ENCODE measurements at regions not wholly inside any gene's neighbourhood (a gene's known extent, or its start where the extent isn't known, plus 50 kb on each side); places are given as distances from the start of the nearest gene placed in this dataset.

- no peaks in the 10 kb centered on the region for H3K79me1 ChIP-seq (ENCODE audit: low read depth, low read length)
- no peak overlapping the region for H4K91ac ChIP-seq (ENCODE audit: low read depth, low read length, poor library complexity)
- no peaks in the 10 kb centered on the region for H3K36me3 ChIP-seq (replicated peaks in 1 of 2; ENCODE audit: control insufficient read depth in 2 of 2, insufficient read depth in 2 of 2, low read length in 2 of 2)
- DNase-seq (ENCODE audit: low spot score): no peak
- no CpG with 5 or more reads among the region's 3 CpGs for WGBS, 2 donors (ENCODE audit: extremely low coverage in 2 of 2, insufficient read length in 2 of 2, insufficient replicate concordance in 1 of 2)
- H3K23ac ChIP-seq (ENCODE audit: low read depth, low read length, poor library complexity): no peak overlapping the region
- no peak overlapping the region for H2BK15ac ChIP-seq (ENCODE audit: low read length)
- H2BK12ac ChIP-seq (ENCODE audit: low read length): no peak overlapping the region
- no peak overlapping the region for H3K9ac ChIP-seq (ENCODE audit: low read depth, low read length, poor library complexity)
- H2BK120ac ChIP-seq (ENCODE audit: low read depth, low read length): no peak overlapping the region
- no peak overlapping the region for H3K14ac ChIP-seq (ENCODE audit: low read length)
- H2BK5ac ChIP-seq (ENCODE audit: low read length): no peak overlapping the region
- H4K8ac ChIP-seq (ENCODE audit: low read depth, low read length): no peak overlapping the region
- no peak overlapping the region for H3K18ac ChIP-seq (ENCODE audit: low read length)
- no peaks in the 10 kb centered on the region for H3K9me3 ChIP-seq (replicated peaks in 1 of 2; ENCODE audit: control insufficient read depth in 2 of 2, insufficient read depth in 1 of 2, low read depth in 1 of 2, low read length in 2 of 2)
- H3K4ac ChIP-seq (ENCODE audit: low read length): no peak overlapping the region
- no peak overlapping the region for H3K4me2 ChIP-seq (ENCODE audit: insufficient read depth, low read length, poor library complexity, severe bottlenecking)
- no peak overlapping the region for H2AK5ac ChIP-seq (ENCODE audit: low read depth, low read length)
- H3K4me3 ChIP-seq (ENCODE audit: low read length in 2 of 2): no peak overlapping the region
- no peaks in the 10 kb centered on the region for H3K27me3 ChIP-seq (ENCODE audit: control insufficient read depth in 3 of 3, insufficient read depth in 3 of 3, low read depth in 1 of 3, low read length in 3 of 3)
- H3K4me1 ChIP-seq (ENCODE audit: control insufficient read depth in 2 of 2, insufficient read depth in 1 of 2, low read depth in 1 of 2, low read length in 2 of 2): peaks cover 0 to 3% of the 10 kb centered on the region in 2 donors
- H2AFZ ChIP-seq (ENCODE audit: low read length): no peak overlapping the region
- H3K27ac ChIP-seq (replicated peaks; ENCODE audit: low read length): no peak overlapping the region
Observed at GRCh38 chr7:31419505-31420055, 79.1 kb upstream of the NEUROD6 start.

DNA sequence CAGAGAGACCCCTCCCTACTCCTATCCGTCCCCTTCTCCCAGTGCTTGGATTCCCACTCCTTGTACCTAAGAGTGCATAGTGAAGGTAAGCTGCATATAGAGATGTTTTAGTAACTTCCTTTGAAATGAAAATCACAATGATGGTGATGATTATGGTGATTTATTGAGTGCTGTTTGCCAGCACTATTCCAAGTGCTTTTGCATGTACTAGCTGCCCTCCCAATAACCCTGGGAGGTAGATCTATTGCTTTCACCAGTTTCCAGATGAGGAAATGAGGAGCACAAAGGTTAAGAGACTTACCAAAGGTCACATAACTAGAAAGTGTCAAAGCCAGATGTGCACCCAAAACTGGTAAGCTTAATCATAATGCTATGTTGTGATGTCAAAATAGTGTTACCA lies 80.4 kb upstream of the NEUROD6 start:
- H2BK5ac ChIP-seq (ENCODE audit: low read length): no peak overlapping the region
- no peak overlapping the region for H4K91ac ChIP-seq (ENCODE audit: low read depth, low read length, poor library complexity)
- H3K27me3 ChIP-seq (ENCODE audit: control insufficient read depth in 3 of 3, insufficient read depth in 3 of 3, low read depth in 1 of 3, low read length in 3 of 3): no peaks in the 10 kb centered on the region
- H2BK12ac ChIP-seq (ENCODE audit: low read length): no peak overlapping the region
- no peak overlapping the region for H3K23ac ChIP-seq (ENCODE audit: low read depth, low read length, poor library complexity)
- no peak for DNase-seq (ENCODE audit: low spot score)
- H2AFZ ChIP-seq (ENCODE audit: low read length): no peak overlapping the region
- no peak overlapping the region for H2AK5ac ChIP-seq (ENCODE audit: low read depth, low read length)
- no peaks in the 10 kb centered on the region for H3K9me3 ChIP-seq (replicated peaks in 1 of 2; ENCODE audit: control insufficient read depth in 2 of 2, insufficient read depth in 1 of 2, low read depth in 1 of 2, low read length in 2 of 2)
- no peak overlapping the region for H2BK120ac ChIP-seq (ENCODE audit: low read depth, low read length)
- WGBS, 2 donors (ENCODE audit: extremely low coverage in 2 of 2, insufficient read length in 2 of 2, insufficient replicate concordance in 1 of 2): no CpG with 5 or more reads among the region's 1 CpG
- H3K27ac ChIP-seq (replicated peaks; ENCODE audit: low read length): no peak overlapping the region
- no peak overlapping the region for H3K14ac ChIP-seq (ENCODE audit: low read length)
- H3K36me3 ChIP-seq (replicated peaks in 1 of 2; ENCODE audit: control insufficient read depth in 2 of 2, insufficient read depth in 2 of 2, low read length in 2 of 2): no peaks in the 10 kb centered on the region
- no peak overlapping the region for H3K4me2 ChIP-seq (ENCODE audit: insufficient read depth, low read length, poor library complexity, severe bottlenecking)
- no peak overlapping the region for H3K4ac ChIP-seq (ENCODE audit: low read length)
- H3K4me3 ChIP-seq (ENCODE audit: low read length in 2 of 2): no peak overlapping the region
- H3K9ac ChIP-seq (ENCODE audit: low read depth, low read length, poor library complexity): no peak overlapping the region
- no peak overlapping the region for H3K18ac ChIP-seq (ENCODE audit: low read length)
- no peak overlapping the region for H4K8ac ChIP-seq (ENCODE audit: low read depth, low read length)
- no peaks in the 10 kb centered on the region for H3K79me1 ChIP-seq (ENCODE audit: low read depth, low read length)
- peaks cover 0 to 3% of the 10 kb centered on the region in 2 donors for H3K4me1 ChIP-seq (ENCODE audit: control insufficient read depth in 2 of 2, insufficient read depth in 1 of 2, low read depth in 1 of 2, low read length in 2 of 2)
- no peak overlapping the region for H2BK15ac ChIP-seq (ENCODE audit: low read length)

GRCh38 chr7:31421607-31422006 lies 81.1 kb upstream of the NEUROD6 start:
- WGBS, 2 donors (ENCODE audit: extremely low coverage in 2 of 2, insufficient read length in 2 of 2, insufficient replicate concordance in 1 of 2): no CpG with 5 or more reads among the region's 2 CpGs
- no peaks in the 10 kb centered on the region for H3K9me3 ChIP-seq (replicated peaks in 1 of 2; ENCODE audit: control insufficient read depth in 2 of 2, insufficient read depth in 1 of 2, low read depth in 1 of 2, low read length in 2 of 2)
- H3K14ac ChIP-seq (ENCODE audit: low read length): no peak overlapping the region
- no peak overlapping the region for H2AK5ac ChIP-seq (ENCODE audit: low read depth, low read length)
- H2BK5ac ChIP-seq (ENCODE audit: low read length): no peak overlapping the region
- H3K4me2 ChIP-seq (ENCODE audit: insufficient read depth, low read length, poor library complexity, severe bottlenecking): no peak overlapping the region
- no peak overlapping the region for H4K91ac ChIP-seq (ENCODE audit: low read depth, low read length, poor library complexity)
- no peak overlapping the region for H2BK120ac ChIP-seq (ENCODE audit: low read depth, low read length)
- no peak overlapping the region for H3K4me3 ChIP-seq (ENCODE audit: low read length in 2 of 2)
- no peaks in the 10 kb centered on the region for H3K79me1 ChIP-seq (ENCODE audit: low read depth, low read length)
- H3K36me3 ChIP-seq (replicated peaks in 1 of 2; ENCODE audit: control insufficient read depth in 2 of 2, insufficient read depth in 2 of 2, low read length in 2 of 2): no peaks in the 10 kb centered on the region
- no peak overlapping the region for H3K4ac ChIP-seq (ENCODE audit: low read length)
- no peak overlapping the region for H3K9ac ChIP-seq (ENCODE audit: low read depth, low read length, poor library complexity)
- H3K23ac ChIP-seq (ENCODE audit: low read depth, low read length, poor library complexity): no peak overlapping the region
- no peak overlapping the region for H2AFZ ChIP-seq (ENCODE audit: low read length)
- H3K18ac ChIP-seq (ENCODE audit: low read length): no peak overlapping the region
- H3K27me3 ChIP-seq (ENCODE audit: control insufficient read depth in 3 of 3, insufficient read depth in 3 of 3, low read depth in 1 of 3, low read length in 3 of 3): no peaks in the 10 kb centered on the region
- H3K27ac ChIP-seq (replicated peaks; ENCODE audit: low read length): no peak overlapping the region
- H4K8ac ChIP-seq (ENCODE audit: low read depth, low read length): no peak overlapping the region
- no peak for DNase-seq (ENCODE audit: low spot score)
- no peak overlapping the region for H2BK15ac ChIP-seq (ENCODE audit: low read length)
- no peak overlapping the region for H2BK12ac ChIP-seq (ENCODE audit: low read length)
- H3K4me1 ChIP-seq (ENCODE audit: control insufficient read depth in 2 of 2, insufficient read depth in 1 of 2, low read depth in 1 of 2, low read length in 2 of 2): peaks cover 0 to 3% of the 10 kb centered on the region in 2 donors

GRCh38 chr7:31423994-31424393 lies 83.5 kb upstream of the NEUROD6 start:
- Histone ChIP-seq H2AFZ (ENCODE audit: low read length) (no peak overlapping the region), H3K27me3 (ENCODE audit: control insufficient read depth in 3 of 3, insufficient read depth in 3 of 3, low read depth in 1 of 3, low read length in 3 of 3) (no peaks in the 10 kb centered on the region), H3K23ac (ENCODE audit: low read depth, low read length, poor library complexity) (no peak overlapping the region), H2BK120ac (ENCODE audit: low read depth, low read length) (no peak overlapping the region), H2BK12ac (ENCODE audit: low read length) (no peak overlapping the region), H3K14ac (ENCODE audit: low read length) (no peak overlapping the region), H3K27ac (replicated peaks; ENCODE audit: low read length) (no peak overlapping the region), H3K4me3 (ENCODE audit: low read length in 2 of 2) (no peak overlapping the region), H4K8ac (ENCODE audit: low read depth, low read length) (no peak overlapping the region), H3K36me3 (replicated peaks in 1 of 2; ENCODE audit: control insufficient read depth in 2 of 2, insufficient read depth in 2 of 2, low read length in 2 of 2) (no peaks in the 10 kb centered on the region), H2AK5ac (ENCODE audit: low read depth, low read length) (no peak overlapping the region), H3K4ac (ENCODE audit: low read length) (no peak overlapping the region), H3K4me1 (ENCODE audit: control insufficient read depth in 2 of 2, insufficient read depth in 1 of 2, low read depth in 1 of 2, low read length in 2 of 2) (peaks cover 0 to 6% of the 10 kb centered on the region in 2 donors), H3K79me1 (ENCODE audit: low read depth, low read length) (no peaks in the 10 kb centered on the region), H4K91ac (ENCODE audit: low read depth, low read length, poor library complexity) (no peak overlapping the region), H2BK5ac (ENCODE audit: low read length) (no peak overlapping the region), H3K4me2 (ENCODE audit: insufficient read depth, low read length, poor library complexity, severe bottlenecking) (no peak overlapping the region), H3K9ac (ENCODE audit: low read depth, low read length, poor library complexity) (no peak overlapping the region), H3K9me3 (replicated peaks in 1 of 2; ENCODE audit: control insufficient read depth in 2 of 2, insufficient read depth in 1 of 2, low read depth in 1 of 2, low read length in 2 of 2) (no peaks in the 10 kb centered on the region), H3K18ac (ENCODE audit: low read length) (no peak overlapping the region), H2BK15ac (ENCODE audit: low read length) (no peak overlapping the region)
- DNase-seq (ENCODE audit: low spot score): no peak
